ENCODE measurements at regions not wholly inside any gene's neighbourhood (a gene's known extent, or its start where the extent isn't known, plus 50 kb on each side); places are given as distances from the start of the nearest gene placed in this dataset.

GRCh38 chr2:41326851-41327250 lies 721.0 kb upstream of the PKDCC start:
- TF ChIP-seq CTCF (IDR thresholded peaks at IDR 0.05) = no peak
- no peak for TF ChIP-seq POLR2A (IDR thresholded peaks at IDR 0.05)

Measured in stomach (tissue), 4 donors.